Keratinocyte (primary cell): ENCODE measurements at regions not wholly inside any gene's neighbourhood (a gene's known extent, or its start where the extent isn't known, plus 50 kb on each side); places are given as distances from the start of the nearest gene placed in this dataset.

ENCODE experiments used
- CTCF ChIP-seq, 3 experiments: IDR thresholded peaks in 1 of 3; conservative IDR thresholded peaks in 1 of 3; optimal IDR thresholded peaks in 1 of 3; 2 replicates in 2 of 3; 3 replicates in 1 of 3; pipeline versions ENCODE3 to v1.5.1; 2011; ENCODE audit warnings: low read length in 3 of 3, mild to moderate bottlenecking in 3 of 3, moderate library complexity in 2 of 3, control low read depth in 1 of 3, inconsistent platforms in 1 of 3; ENCODE audit not compliant: insufficient read depth in 2 of 3; ENCODE audit errors: extremely low read depth in 1 of 3
- EZH2 ChIP-seq: IDR thresholded peaks from one replicate; pipeline ENCODE4 v1.6.1; 2012; ENCODE audit warnings: inconsistent platforms, mild to moderate bottlenecking, low read length, moderate library complexity

GRCh38 chr2:195480121-195480520, 176.9 kb upstream of the SLC39A10 start:
- TF ChIP-seq CTCF (optimal IDR thresholded peaks at IDR 0.05 in 1 of 3, IDR thresholded peaks at IDR 0.05 in 1 of 3, conservative IDR thresholded peaks at IDR 0.05 in 1 of 3; ENCODE audit: extremely low read depth in 1 of 3, insufficient read depth in 2 of 3, low read length in 3 of 3), result no peak
- no peak for TF ChIP-seq EZH2
